ENCODE measurements at regions not wholly inside any gene's neighbourhood (a gene's known extent, or its start where the extent isn't known, plus 50 kb on each side); places are given as distances from the start of the nearest gene placed in this dataset.

GRCh38 chr6:150527100-150527499 lies 72.6 kb upstream of the PLEKHG1 start:
- ATAC-seq = no peak
- TF ChIP-seq PATZ1 (CRISPR knock-in tag; IDR thresholded peaks at IDR 0.05; ENCODE audit: borderline replicate concordance) (no peak), POU6F1 (CRISPR knock-in tag; IDR thresholded peaks at IDR 0.05; ENCODE audit: borderline replicate concordance, low read depth) (no peak), ISL1 (CRISPR knock-in tag; IDR thresholded peaks at IDR 0.05) (no peak), GLIS3 (CRISPR knock-in tag; IDR thresholded peaks at IDR 0.05) (no peak), RARB (CRISPR knock-in tag; IDR thresholded peaks at IDR 0.05) (no peak), PPARA (CRISPR knock-in tag; IDR thresholded peaks at IDR 0.05; ENCODE audit: borderline replicate concordance) (no peak), TCF4 (CRISPR knock-in tag; IDR thresholded peaks at IDR 0.05; ENCODE audit: borderline replicate concordance) (no peak), ZNF70 (CRISPR knock-in tag; IDR thresholded peaks at IDR 0.05) (no peak), CREB5 (CRISPR knock-in tag; IDR thresholded peaks at IDR 0.05; ENCODE audit: low read depth) (no peak), ZC3H10 (CRISPR knock-in tag; IDR thresholded peaks at IDR 0.05) (no peak), CSDC2 (CRISPR knock-in tag; IDR thresholded peaks at IDR 0.05) (no peak), CSRNP3 (CRISPR knock-in tag; IDR thresholded peaks at IDR 0.05) (no peak), ZNF8 (CRISPR knock-in tag; IDR thresholded peaks at IDR 0.05) (no peak), TSHZ2 (CRISPR knock-in tag; IDR thresholded peaks at IDR 0.05) (no peak), TOX (CRISPR knock-in tag; IDR thresholded peaks at IDR 0.05; ENCODE audit: borderline replicate concordance) (no peak), BACH2 (CRISPR knock-in tag; IDR thresholded peaks at IDR 0.05; ENCODE audit: borderline replicate concordance) (no peak), OSR1 (CRISPR knock-in tag; IDR thresholded peaks at IDR 0.05) (no peak), ZNF565 (CRISPR knock-in tag; conservative IDR thresholded peaks at IDR 0.05; ENCODE audit: low read depth) (no peak)

- ATAC-seq = peak; percentile 51; the same call in 2 of the 3 replicates
- TF ChIP-seq CREB5 (CRISPR knock-in tag; IDR thresholded peaks at IDR 0.05; ENCODE audit: low read depth) = no peak
- TF ChIP-seq ZNF70 (CRISPR knock-in tag; IDR thresholded peaks at IDR 0.05) = no peak
- TF ChIP-seq ISL1 (CRISPR knock-in tag; IDR thresholded peaks at IDR 0.05) = no peak
- TF ChIP-seq POU6F1 (CRISPR knock-in tag; IDR thresholded peaks at IDR 0.05; ENCODE audit: borderline replicate concordance, low read depth) = no peak
- no peak for TF ChIP-seq TSHZ2 (CRISPR knock-in tag; IDR thresholded peaks at IDR 0.05)
- TF ChIP-seq ZFP3 (CRISPR knock-in tag; IDR thresholded peaks at IDR 0.05) = no peak
- no peak for TF ChIP-seq CSDC2 (CRISPR knock-in tag; IDR thresholded peaks at IDR 0.05)
Observed at GRCh38 chr6:150528648-150529285, 70.9 kb upstream of the PLEKHG1 start.

Measured in SK-N-SH treated with all-trans-retinoic acid at 6 μM for 48 hours (cell line).